Activated B cell treated with CpG ODN at 0.5 μM for 24 hours (primary cell): ENCODE measurements at regions not wholly inside any gene's neighbourhood (a gene's known extent, or its start where the extent isn't known, plus 50 kb on each side); places are given as distances from the start of the nearest gene placed in this dataset.

ENCODE experiments used
- ATAC-seq: fragments of 200-7000 bp; cut with Tn5 transposase; one replicate; pipeline ENCODE4 v1.10.0; 2021; ENCODE audit warnings: low read depth, mild to moderate bottlenecking, moderate library complexity
- CTCF ChIA-PET: fragments of 350-600 bp; sonication (Branson Sonifier 250); formaldehyde crosslinking; loops from one replicate; lab custom pipeline; 2021; ENCODE audit warnings: antibody characterized with exemption; lab: Charles Lee
- POLR2A ChIA-PET: fragments of 350-600 bp; sonication (Branson Sonifier 250); formaldehyde crosslinking; loops from one replicate; lab custom pipeline; 2021; ENCODE audit warnings: antibody characterized with exemption; lab: Charles Lee
- DNase-seq: peaks from one replicate; pipeline ENCODE4 v3.0.0; 2022
- H3K27ac Mint-ChIP-seq: one replicate; pipeline ENCODE4 v1.8.0; 2020; ENCODE audit warnings: mixed read lengths
- H3K27me3 Mint-ChIP-seq: one replicate; pipeline ENCODE4 v1.8.0; 2021; ENCODE audit warnings: mixed read lengths
- H3K36me3 Mint-ChIP-seq: one replicate; pipeline ENCODE4 v1.8.0; 2021; ENCODE audit warnings: low read depth, mixed read lengths
- H3K4me1 Mint-ChIP-seq: one replicate; pipeline ENCODE4 v1.8.0; 2021; ENCODE audit warnings: mixed read lengths
- H3K4me3 Mint-ChIP-seq: one replicate; pipeline ENCODE4 v1.8.0; 2020; ENCODE audit warnings: mild to moderate bottlenecking, mixed read lengths
- H3K9me3 Mint-ChIP-seq: one replicate; pipeline ENCODE4 v1.8.0; 2020; ENCODE audit warnings: mixed read lengths
- intact Hi-C: fragments of 100-400 bp; cut with micrococcal nuclease; formaldehyde crosslinking; loops from one replicate; pipeline ENCODE4 v1.15.1; 2024
- TF ChIP-seq, protein P1 (sequence below): fragments of 200-600 bp; IDR thresholded peaks from one replicate; pipeline ENCODE4 v1.8.0; 2022; ENCODE audit warnings: antibody characterized with exemption, mild to moderate bottlenecking

DNA sequence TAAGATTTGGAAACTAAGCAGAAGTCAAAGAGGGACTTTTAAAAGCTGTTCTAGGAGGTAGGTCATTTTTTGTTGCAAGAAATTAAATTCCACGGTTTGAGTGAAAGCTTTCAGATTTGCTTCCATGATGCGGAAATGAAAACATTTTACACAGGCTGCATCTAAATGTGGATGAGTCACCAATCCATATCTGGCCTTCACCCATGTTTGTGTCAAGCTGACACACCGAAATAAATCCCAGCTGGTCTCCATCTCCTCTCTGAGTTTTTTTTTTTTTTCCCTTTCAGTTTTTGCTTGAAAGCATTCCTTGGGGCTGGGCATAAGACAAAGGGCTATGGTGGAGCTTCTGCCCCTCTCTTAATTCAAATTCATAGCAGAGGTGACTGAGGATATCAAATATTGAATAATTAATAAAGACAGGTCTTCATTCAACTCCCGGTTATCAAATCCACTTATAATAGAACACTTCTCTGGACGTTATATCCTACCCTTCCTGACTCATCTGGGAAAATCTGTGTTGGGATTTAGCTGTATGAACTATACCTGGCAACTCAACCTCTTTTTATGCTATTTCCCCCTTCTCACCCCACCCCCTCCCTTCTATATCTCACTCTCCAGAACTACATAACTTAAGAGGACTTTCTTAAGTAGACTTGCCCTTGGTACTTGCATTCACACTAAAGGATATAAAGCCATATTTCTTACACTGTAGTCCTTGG is 558.3 kb upstream of the GCFC2 start:
- Mint-ChIP-seq H3K4me3 (no peak overlapping the region), H3K36me3 (no peaks in the 10 kb centered on the region), H3K9me3 (peaks cover 4% of the 10 kb centered on the region), H3K27ac (no peak overlapping the region), H3K4me1 (no peaks in the 10 kb centered on the region), H3K27me3 (no peaks in the 10 kb centered on the region)
- intact Hi-C loops: no loop called here
- POLR2A ChIA-PET: no interaction called here
- TF ChIP-seq, protein P1, sequence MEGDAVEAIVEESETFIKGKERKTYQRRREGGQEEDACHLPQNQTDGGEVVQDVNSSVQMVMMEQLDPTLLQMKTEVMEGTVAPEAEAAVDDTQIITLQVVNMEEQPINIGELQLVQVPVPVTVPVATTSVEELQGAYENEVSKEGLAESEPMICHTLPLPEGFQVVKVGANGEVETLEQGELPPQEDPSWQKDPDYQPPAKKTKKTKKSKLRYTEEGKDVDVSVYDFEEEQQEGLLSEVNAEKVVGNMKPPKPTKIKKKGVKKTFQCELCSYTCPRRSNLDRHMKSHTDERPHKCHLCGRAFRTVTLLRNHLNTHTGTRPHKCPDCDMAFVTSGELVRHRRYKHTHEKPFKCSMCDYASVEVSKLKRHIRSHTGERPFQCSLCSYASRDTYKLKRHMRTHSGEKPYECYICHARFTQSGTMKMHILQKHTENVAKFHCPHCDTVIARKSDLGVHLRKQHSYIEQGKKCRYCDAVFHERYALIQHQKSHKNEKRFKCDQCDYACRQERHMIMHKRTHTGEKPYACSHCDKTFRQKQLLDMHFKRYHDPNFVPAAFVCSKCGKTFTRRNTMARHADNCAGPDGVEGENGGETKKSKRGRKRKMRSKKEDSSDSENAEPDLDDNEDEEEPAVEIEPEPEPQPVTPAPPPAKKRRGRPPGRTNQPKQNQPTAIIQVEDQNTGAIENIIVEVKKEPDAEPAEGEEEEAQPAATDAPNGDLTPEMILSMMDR: no peak
- no peak for DNase-seq
- ATAC-seq: no peak
- CTCF ChIA-PET: no interaction called here

DNA sequence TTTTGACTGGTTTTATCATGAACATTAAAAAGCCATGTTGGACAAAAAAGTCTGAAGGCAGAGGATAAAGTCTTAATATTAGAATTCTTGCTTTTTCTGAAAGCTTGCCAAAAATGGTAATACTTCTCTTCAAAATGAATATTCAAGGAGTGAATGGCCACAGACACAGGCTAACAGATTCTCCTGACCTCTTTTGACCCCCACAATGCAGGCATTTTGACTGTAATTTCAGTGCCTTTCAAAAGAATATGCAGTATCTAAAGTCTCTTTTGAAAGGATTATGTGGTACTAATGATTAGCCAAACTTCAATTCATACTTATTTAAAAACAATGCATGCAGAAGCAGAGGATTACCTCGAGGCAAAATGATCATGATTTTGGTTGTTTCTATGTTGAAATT is 557.8 kb upstream of the GCFC2 start:
- no peak overlapping the region for H3K4me3 Mint-ChIP-seq
- intact Hi-C loops: no loop called here
- peaks cover 3% of the 10 kb centered on the region for H3K9me3 Mint-ChIP-seq
- DNase-seq (no peak), ATAC-seq (no peak)
- H3K36me3 Mint-ChIP-seq: no peaks in the 10 kb centered on the region
- ChIA-PET CTCF (no interaction called here), POLR2A (no interaction called here)
- TF ChIP-seq, protein P1: no peak
- no peaks in the 10 kb centered on the region for H3K27me3 Mint-ChIP-seq
- H3K4me1 Mint-ChIP-seq: no peaks in the 10 kb centered on the region
- no peak overlapping the region for H3K27ac Mint-ChIP-seq

DNA sequence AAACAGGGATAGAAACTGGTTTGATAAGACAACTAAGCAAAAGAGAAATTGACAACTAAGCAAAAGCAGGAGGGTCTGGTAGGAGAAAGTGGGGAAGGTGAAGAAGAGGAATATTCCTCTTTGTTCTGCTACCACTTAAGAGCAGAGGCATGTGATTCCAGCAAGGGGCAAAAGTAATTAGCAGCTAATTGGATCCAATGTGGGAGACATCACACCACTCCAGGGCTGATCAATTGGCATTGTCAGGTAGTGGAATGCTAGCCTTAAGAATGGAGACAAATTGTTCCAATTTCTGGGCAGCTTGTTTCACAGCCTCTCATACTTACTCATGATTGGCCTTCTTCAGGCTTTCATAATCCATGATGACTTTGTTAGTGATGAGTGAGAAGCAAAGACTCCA is 547.1 kb upstream of the GCFC2 start:
- H3K4me3 Mint-ChIP-seq: no peak overlapping the region
- TF ChIP-seq, protein P1: no peak
- no peaks in the 10 kb centered on the region for H3K36me3 Mint-ChIP-seq
- no peaks in the 10 kb centered on the region for H3K4me1 Mint-ChIP-seq
- no peak overlapping the region for H3K27ac Mint-ChIP-seq
- ChIA-PET CTCF (no interaction called here), POLR2A (no interaction called here)
- no peaks in the 10 kb centered on the region for H3K9me3 Mint-ChIP-seq
- no peak for ATAC-seq
- no peak for DNase-seq
- intact Hi-C loops: no loop called here
- H3K27me3 Mint-ChIP-seq: no peaks in the 10 kb centered on the region

DNA sequence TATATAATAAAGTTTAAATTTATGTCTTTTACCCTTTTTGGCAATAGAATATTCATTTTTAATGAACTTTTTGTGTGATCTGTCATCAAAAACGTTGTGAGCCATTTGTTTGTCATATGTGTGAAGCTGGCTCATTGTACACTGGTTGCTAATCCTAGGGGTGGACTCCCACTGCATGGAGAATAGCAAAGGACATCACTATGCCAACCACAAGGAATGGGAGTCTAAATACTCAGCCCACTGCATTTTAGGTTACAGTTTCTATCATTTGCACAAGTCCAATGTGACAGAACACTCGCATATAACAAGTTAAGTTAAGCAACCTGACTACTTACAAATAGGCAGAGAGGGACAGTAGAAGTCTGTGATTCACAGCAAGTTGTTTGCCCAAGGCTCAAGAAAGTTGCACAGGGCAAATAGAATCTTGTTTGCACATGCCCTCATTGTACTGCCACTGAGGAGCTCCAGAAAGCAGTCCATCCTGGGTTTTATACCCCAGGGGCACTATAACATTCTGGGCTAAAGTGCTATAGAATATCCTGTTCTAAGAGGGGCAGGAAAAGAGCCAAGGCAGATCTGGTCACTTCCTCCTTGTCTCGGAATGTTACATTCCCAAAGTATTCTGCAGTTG is 545.9 kb upstream of the GCFC2 start:
- Mint-ChIP-seq H3K27me3 (no peaks in the 10 kb centered on the region), H3K4me3 (no peak overlapping the region), H3K27ac (no peak overlapping the region), H3K9me3 (no peaks in the 10 kb centered on the region), H3K4me1 (no peaks in the 10 kb centered on the region), H3K36me3 (no peaks in the 10 kb centered on the region)
- ChIA-PET POLR2A (no interaction called here), CTCF (no interaction called here)
- intact Hi-C loops: no loop called here
- no peak for DNase-seq
- TF ChIP-seq, protein P1: no peak
- ATAC-seq: no peak

DNA sequence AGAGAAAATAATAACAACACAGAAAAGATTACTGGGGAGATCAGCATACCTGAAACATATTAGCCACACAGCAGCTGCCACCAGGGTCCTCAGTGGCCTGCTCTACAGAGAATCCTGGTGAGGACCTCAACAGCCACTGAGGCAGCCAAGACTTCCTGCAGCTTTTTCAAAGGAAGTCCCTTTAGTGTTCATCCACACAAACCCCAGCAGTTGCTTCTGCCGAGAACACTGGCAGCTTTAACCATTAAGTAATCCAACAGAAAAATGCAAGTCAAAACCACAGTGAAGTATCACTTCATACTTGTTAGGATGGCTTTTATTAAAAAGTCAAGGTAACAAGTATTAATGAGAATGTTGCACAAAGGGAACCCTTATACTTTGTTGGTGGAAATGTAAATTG is 542.0 kb upstream of the GCFC2 start:
- ChIA-PET POLR2A (no interaction called here), CTCF (no interaction called here)
- Mint-ChIP-seq H3K27ac (no peak overlapping the region), H3K9me3 (no peaks in the 10 kb centered on the region), H3K27me3 (no peaks in the 10 kb centered on the region), H3K36me3 (no peaks in the 10 kb centered on the region), H3K4me1 (no peaks in the 10 kb centered on the region), H3K4me3 (no peak overlapping the region)
- TF ChIP-seq, protein P1: no peak
- intact Hi-C loops: no loop called here
- no peak for DNase-seq
- ATAC-seq: no peak
